T-helper 17 cell (primary cell): ENCODE measurements at regions not wholly inside any gene's neighbourhood (a gene's known extent, or its start where the extent isn't known, plus 50 kb on each side); places are given as distances from the start of the nearest gene placed in this dataset.
"Not testable (repeated sequence)": the region's sequence is repeated elsewhere in the genome, so short reads cannot be mapped to it uniquely, and the experiment has no call there.

ENCODE experiments used
- ATAC-seq: fragments of 150-1000 bp; cut with Tn5 transposase; 2 replicates; pipeline ENCODE4 v1.10.0; 2021; ENCODE audit warnings: mild to moderate bottlenecking, moderate library complexity
- DNase-seq, 3 donors: peaks; one replicate each; pipeline versions ENCODE4 v3.0.0 to v3.0.0-alpha.2; 2020 to 2021
- H3K9me3 ChIP-seq: one replicate; pipeline ENCODE4 v1.7.0; 2013; ENCODE audit warnings: low read length, mild to moderate bottlenecking; ENCODE audit not compliant: control insufficient read depth, poor library complexity, severe bottlenecking
- H3K27ac Mint-ChIP-seq: one replicate; pipeline ENCODE4 v1.8.0; 2022; ENCODE audit warnings: mild to moderate bottlenecking, moderate library complexity, mixed read lengths
- H3K27me3 Mint-ChIP-seq: one replicate; pipeline ENCODE4 v1.8.0; 2022; ENCODE audit warnings: mixed read lengths
- H3K36me3 Mint-ChIP-seq: one replicate; pipeline ENCODE4 v1.8.0; 2022; ENCODE audit warnings: low read depth, mixed read lengths
- H3K4me1 Mint-ChIP-seq: one replicate; pipeline ENCODE4 v1.8.0; 2022; ENCODE audit warnings: mild to moderate bottlenecking, mixed read lengths
- H3K4me3 Mint-ChIP-seq: one replicate; pipeline ENCODE4 v1.8.0; 2022; ENCODE audit warnings: mild to moderate bottlenecking, moderate library complexity, mixed read lengths

DNA sequence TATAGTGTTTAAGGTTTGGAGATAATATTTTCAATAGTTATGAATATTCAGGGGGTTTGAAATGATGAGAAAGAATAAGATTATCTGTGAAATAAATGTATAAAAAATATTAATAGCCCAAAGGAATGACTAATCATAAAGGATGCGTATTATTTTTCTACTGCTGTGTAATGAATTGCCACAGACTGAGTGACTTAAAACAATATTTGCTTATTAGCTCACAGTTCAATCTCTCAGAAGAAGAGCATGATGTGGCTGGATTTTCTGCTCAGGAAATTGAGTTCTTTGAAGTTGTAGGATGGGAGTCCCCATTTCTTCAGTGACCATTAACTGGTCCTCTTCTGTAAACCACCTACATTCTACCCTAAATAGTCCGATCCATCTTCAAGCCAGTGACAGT lies 1680.8 kb upstream of the AGA start:
- ATAC-seq: no peak
- no peak for DNase-seq
- no peaks in the 10 kb centered on the region for H3K9me3 ChIP-seq
- no peaks in the 10 kb centered on the region for H3K4me1 Mint-ChIP-seq
- no peak overlapping the region for H3K27ac Mint-ChIP-seq
- H3K27me3 Mint-ChIP-seq: no peaks in the 10 kb centered on the region
- H3K36me3 Mint-ChIP-seq: no peaks in the 10 kb centered on the region
- H3K4me3 Mint-ChIP-seq: no peak overlapping the region

DNA sequence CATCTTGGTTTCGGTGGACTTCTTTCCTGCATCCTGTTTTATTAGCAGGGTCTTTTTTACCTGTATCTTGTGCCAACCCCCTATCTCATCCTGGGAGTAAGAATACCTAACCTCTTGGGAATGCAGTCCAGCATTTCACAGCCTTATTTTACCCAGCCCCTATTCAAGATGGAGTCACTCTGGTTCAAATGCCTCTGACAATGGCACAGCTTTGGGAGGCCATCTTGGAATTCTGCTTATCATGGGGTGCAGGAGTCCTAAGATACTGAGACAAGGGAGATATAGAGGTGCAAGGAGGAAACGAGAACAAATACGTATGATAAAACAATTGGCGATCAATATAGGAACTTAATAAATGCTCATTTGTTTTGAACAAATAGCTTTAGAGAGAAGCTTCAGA lies 1682.2 kb upstream of the AGA start:
- H3K4me3 Mint-ChIP-seq: no peak overlapping the region
- no peaks in the 10 kb centered on the region for H3K36me3 Mint-ChIP-seq
- no peaks in the 10 kb centered on the region for H3K9me3 ChIP-seq
- H3K4me1 Mint-ChIP-seq: no peaks in the 10 kb centered on the region
- no peak overlapping the region for H3K27ac Mint-ChIP-seq
- H3K27me3 Mint-ChIP-seq: no peaks in the 10 kb centered on the region
- ATAC-seq: no peak
- DNase-seq: no peak

DNA sequence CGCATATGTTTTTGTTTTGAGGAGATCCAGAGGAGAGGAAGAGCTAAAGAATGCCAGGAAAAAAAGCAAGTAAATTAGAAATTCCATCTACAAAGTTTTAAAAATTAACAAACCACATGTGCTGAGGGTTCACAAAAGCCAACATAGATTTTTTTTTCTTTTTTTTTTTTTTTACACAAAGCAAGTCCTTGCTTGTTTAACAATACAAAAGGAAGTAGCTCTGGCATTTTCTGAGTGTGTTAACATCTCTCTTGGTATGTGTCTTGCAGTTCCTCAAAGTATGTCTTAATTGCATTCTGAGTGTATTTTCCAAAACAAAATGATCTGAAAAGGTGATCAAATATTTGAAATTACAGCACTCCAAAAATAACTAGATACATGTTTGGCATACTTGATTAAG lies 1682.7 kb upstream of the AGA start:
- H3K4me1 Mint-ChIP-seq: no peaks in the 10 kb centered on the region
- DNase-seq: no peak

DNA sequence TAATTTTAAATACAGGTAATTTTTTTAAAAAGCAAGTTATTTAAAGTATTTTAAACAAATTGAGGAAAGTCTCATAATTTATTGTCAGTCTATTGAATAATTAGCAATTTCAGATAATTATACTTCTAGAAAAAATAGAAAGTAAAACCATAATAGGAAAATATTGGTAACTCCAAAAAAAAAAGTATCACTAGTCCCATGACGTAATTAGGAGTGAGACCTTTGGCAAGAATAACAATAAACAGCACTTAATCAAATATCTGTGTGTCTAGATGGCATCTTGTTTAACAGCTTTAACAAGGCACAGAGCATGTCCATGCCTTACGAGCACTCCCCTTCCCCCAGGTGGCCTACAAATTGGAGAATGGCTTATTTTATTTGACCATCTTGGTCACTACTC lies 1683.6 kb upstream of the AGA start:
- DNase-seq (no peak), ATAC-seq (no peak)
- Mint-ChIP-seq H3K27ac (no peak overlapping the region), H3K36me3 (no peaks in the 10 kb centered on the region), H3K4me3 (no peak overlapping the region), H3K4me1 (no peaks in the 10 kb centered on the region), H3K27me3 (no peaks in the 10 kb centered on the region)
- no peaks in the 10 kb centered on the region for H3K9me3 ChIP-seq

More for the DNA sequence above, 1682.7 kb upstream of the AGA start:
- Mint-ChIP-seq H3K4me3 (no peak overlapping the region), H3K36me3 (no peaks in the 10 kb centered on the region), H3K27me3 (no peaks in the 10 kb centered on the region), H3K27ac (no peak overlapping the region)
- ATAC-seq: no peak
- no peaks in the 10 kb centered on the region for H3K9me3 ChIP-seq

DNA sequence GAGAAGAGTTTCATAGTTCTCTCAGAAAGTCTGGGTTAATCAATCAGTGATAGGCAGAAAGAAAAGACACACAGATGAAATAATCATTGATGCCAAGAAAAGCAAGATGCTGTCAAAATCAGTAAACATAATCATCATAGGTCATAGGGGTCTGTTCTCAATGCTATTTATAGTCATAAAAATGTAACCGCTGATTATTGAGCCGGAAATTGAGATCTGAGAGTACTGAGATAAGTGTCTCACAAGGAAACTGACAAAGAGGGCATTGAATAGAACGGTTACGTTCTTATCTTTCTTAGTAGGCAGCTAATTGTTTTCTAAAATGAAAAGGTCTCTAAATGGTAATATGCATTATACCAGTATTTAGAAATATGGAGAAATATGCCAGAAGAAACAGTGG lies 1686.1 kb upstream of the AGA start:
- no peaks in the 10 kb centered on the region for H3K27me3 Mint-ChIP-seq
- no peak for ATAC-seq

DNA sequence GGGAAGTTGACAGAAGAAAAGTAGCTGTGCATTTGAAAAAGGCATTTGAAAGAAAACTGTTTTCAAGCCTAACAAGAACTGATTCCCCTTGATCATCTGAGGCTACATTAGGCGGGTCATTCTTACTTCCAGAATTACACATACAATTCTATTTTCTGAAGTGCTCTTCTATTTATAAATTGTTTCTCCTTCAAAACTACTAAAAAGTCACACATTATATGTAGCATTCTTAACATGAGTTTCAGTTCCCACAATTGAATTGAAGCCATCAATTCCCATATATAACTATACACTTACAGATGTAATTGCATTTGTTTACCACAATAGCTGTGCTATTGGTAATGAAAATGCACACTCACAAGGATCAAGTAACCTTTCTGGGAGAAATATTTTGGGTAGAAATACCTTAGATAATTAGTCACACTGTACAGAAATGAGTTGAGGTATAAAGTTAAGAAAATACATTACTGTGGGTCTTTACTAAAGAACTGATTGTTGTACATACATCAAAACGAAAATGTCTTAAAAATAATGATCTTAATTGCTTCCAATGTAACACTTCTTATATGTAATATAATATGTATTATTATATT lies 1688.0 kb upstream of the AGA start:
- ATAC-seq: no peak
- no peak overlapping the region for H3K4me3 Mint-ChIP-seq
- H3K36me3 Mint-ChIP-seq: no peaks in the 10 kb centered on the region
- H3K27me3 Mint-ChIP-seq: no peaks in the 10 kb centered on the region
- DNase-seq: no peak
- H3K4me1 Mint-ChIP-seq: no peaks in the 10 kb centered on the region
- no peak overlapping the region for H3K27ac Mint-ChIP-seq
- H3K9me3 ChIP-seq: no peaks in the 10 kb centered on the region

More for the DNA sequence above, 1686.1 kb upstream of the AGA start:
- no peak overlapping the region for H3K27ac Mint-ChIP-seq
- H3K4me1 Mint-ChIP-seq: no peaks in the 10 kb centered on the region
- no peaks in the 10 kb centered on the region for H3K36me3 Mint-ChIP-seq
- DNase-seq: no peak
- no peaks in the 10 kb centered on the region for H3K9me3 ChIP-seq
- H3K4me3 Mint-ChIP-seq: no peak overlapping the region

DNA sequence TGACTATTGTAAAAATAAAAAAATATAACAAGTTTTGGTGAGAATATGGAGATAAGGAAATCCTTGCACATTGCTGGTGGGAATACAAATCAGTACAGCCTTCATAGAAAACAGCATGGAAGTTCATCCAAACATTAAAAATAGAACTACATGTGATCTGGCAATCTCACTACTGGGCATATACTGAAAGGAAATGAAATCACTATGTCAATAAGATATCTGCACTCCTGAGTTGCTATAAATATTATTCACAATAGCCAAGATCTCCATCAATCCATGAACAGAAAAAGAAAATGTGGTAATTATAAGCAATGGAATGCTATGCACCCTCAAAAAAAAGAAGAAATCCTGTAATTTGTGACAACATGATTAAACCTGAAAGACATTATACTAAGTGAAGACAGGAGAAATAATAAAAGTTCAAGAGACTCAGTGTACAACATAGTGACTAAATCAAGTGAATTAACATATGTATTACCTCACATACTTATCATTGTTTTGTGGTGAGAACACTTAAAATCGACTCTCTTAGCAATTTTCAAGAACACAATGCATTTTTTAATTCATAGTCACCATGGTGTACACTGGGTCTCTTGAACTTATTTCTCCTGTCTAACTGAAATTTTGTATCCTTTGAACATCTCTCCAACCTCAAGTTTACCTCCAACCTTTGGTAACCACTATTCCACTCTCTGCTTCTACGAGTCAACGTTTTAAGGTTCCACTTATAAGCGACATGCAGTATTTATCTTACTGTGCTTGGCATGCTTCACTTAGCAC lies 1703.7 kb upstream of the AGA start:
- DNase-seq (no peak), ATAC-seq (no peak)
- no peaks in the 10 kb centered on the region for H3K27me3 Mint-ChIP-seq
- no peaks in the 10 kb centered on the region for H3K4me1 Mint-ChIP-seq
- H3K27ac Mint-ChIP-seq: no peak overlapping the region
- H3K36me3 Mint-ChIP-seq: no peaks in the 10 kb centered on the region
- no peak overlapping the region for H3K4me3 Mint-ChIP-seq
- H3K9me3 ChIP-seq: no peaks in the 10 kb centered on the region

DNA sequence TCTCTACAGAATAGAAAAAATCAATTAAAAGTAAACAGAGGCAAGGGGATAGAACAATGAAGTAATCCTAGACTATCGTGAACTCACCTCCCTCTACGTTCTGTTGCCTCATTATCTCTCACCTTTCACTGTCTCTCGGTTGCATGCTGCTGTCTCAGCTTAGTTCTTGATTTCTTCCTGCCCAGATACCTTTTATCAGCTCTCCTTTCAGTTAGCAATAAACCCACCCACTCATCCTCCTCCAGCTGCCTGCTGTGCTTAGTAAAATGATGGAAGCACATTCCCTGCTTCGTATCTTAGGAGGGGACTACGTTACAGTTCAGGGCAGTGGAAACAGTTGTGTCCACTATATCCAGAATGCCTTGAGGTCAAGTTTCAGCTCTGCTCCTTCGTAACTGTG lies 1709.5 kb upstream of the AGA start:
- DNase-seq (no peak), ATAC-seq (no peak)
- Mint-ChIP-seq H3K27me3 (no peaks in the 10 kb centered on the region), H3K27ac (no peak overlapping the region), H3K4me1 (no peaks in the 10 kb centered on the region), H3K36me3 (no peaks in the 10 kb centered on the region), H3K4me3 (no peak overlapping the region)
- no peaks in the 10 kb centered on the region for H3K9me3 ChIP-seq

DNA sequence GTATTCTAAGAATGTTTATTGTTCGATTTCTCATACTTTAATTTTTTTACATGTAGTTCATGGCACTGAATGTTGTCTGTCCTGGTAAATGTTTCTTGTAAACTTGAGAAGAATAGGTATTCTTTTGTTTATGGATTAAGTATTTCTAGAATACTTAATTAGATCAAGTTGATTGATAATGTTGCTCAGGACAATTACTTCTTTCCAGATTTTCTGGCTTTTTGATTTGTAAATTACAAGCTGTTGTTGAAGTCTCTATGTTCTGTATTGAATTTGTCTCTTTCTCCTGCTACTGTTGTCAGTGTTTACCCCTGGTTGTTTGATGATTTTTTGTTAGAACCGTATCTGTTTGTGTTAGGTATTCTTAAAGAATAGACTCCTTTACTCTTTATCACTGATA lies 1720.9 kb upstream of the AGA start:
- ATAC-seq: no peak
- Mint-ChIP-seq H3K4me3 (no peak overlapping the region), H3K36me3 (no peaks in the 10 kb centered on the region), H3K27me3 (no peaks in the 10 kb centered on the region), H3K27ac (no peak overlapping the region), H3K4me1 (no peaks in the 10 kb centered on the region)
- peaks cover 5% of the 10 kb centered on the region for H3K9me3 ChIP-seq
- DNase-seq: no peak

DNA sequence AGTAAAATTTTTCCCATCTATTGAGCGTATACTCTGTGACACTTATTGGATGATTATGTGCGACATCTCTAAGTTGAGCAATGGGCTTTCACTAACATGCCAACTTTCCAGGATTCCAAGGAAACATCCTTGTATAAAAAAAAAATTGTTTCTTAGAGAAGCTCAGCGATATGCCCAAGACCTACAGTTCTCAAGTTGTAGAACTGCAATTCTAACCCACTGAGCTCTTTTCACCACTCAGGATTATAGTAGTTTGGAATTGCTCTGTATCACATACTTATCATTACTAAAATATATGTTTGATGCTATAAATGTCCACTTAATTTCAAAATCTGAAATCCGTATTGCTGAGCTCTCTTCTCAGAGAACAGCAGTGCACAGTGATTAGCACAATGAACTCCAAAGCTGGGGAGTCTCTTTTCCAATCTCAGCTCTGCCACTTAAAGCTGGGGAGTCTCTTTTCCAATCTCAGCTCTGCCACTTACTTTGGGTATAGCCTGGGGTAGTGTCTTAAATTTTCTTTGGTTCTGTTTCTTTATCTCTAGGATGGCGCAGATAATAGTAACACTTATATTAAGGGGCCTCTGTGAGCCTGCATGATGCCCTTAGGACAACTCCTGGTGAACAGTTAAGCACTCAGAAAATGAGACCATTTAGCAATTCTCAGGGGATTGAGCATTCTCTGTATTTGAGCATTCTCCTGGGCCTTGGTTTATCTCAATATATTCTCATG lies 1722.2 kb upstream of the AGA start:
- Mint-ChIP-seq H3K27me3 (no peaks in the 10 kb centered on the region), H3K4me3 (no peak overlapping the region), H3K27ac (no peak overlapping the region), H3K36me3 (no peaks in the 10 kb centered on the region), H3K4me1 (no peaks in the 10 kb centered on the region)
- no peak for ATAC-seq
- peaks cover 5% of the 10 kb centered on the region for H3K9me3 ChIP-seq
- DNase-seq: no peak

DNA sequence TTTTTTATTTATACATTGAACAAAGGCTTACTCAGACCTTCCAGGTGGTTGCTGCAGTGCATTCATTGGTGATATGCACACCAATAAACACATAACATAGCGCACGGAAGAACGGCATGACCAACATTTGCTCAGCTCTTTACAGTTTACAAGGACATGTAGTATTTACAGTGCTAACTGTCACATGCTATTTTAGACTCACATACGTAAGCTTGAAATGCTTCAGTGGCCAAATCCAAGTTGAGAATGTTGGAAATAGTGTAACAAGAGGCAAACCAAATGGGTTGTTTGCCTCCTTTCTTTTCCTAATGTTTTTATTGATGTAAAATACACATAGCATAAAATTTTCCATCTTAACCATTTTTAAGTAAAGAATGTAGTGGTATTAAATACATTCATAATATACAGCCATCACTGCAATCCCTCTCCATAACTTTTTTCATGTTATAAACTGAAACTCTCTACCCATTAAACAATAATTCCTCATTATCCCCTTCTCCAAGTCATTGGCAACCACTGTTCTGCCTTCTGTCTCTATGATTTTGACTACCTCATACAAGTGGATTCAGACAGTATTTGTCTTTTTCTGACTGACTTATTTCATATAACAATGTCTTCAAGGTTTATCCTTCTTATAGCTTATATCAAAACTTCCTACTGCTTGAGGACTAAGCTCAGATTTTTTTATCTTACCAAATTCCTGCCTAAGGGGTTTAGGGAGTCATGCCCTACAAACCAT lies 1722.9 kb upstream of the AGA start:
- no peak overlapping the region for H3K4me3 Mint-ChIP-seq
- H3K4me1 Mint-ChIP-seq: no peaks in the 10 kb centered on the region
- ATAC-seq: no peak
- H3K27me3 Mint-ChIP-seq: no peaks in the 10 kb centered on the region
- no peak for DNase-seq
- no peaks in the 10 kb centered on the region for H3K36me3 Mint-ChIP-seq
- peaks cover 5% of the 10 kb centered on the region for H3K9me3 ChIP-seq
- H3K27ac Mint-ChIP-seq: no peak overlapping the region

DNA sequence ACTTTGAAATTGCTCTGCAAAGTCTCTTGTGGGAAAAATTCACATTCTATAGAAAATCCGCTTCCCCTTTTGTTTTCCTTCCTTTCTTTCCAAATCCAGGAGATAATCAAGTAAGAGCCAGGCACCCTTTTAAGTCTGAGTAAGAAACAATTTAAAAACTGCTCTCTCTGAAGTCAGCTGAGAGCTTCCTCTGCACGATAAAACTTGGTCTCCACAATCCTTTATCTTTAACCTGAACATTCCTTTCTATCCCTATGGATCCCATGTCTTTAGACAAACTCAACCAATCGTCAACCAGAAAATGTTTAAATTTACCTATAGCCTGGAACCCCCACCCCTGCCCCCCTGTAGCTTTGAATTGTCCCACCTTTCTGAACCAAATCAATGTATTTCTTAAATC lies 1723.6 kb upstream of the AGA start:
- DNase-seq (no peak), ATAC-seq (no peak)
- Mint-ChIP-seq H3K36me3 (no peaks in the 10 kb centered on the region), H3K27ac (no peak overlapping the region), H3K4me1 (no peaks in the 10 kb centered on the region), H3K4me3 (no peak overlapping the region), H3K27me3 (no peaks in the 10 kb centered on the region)
- H3K9me3 ChIP-seq: peaks cover 5% of the 10 kb centered on the region

DNA sequence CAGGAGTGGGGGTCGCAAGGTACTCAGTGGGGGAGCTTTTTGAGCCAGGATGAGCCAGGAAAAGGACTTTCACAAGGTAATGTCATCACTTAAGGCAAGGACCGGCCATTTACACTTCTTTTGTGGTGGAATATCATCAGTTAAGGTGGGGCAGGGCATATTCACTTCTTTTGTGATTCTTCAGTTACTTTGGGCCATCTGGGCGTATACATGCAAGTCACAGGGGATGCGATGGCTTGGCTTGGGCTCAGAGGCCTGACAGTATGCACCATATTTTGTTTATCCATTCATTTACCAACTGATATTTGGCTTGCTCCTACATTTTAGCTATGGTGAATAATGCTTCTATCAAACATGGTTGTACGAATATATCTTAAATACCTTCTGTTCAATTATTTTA lies 1728.1 kb upstream of the AGA start:
- H3K9me3 ChIP-seq, H3K4me3 Mint-ChIP-seq, H3K4me1 Mint-ChIP-seq, H3K36me3 Mint-ChIP-seq, ATAC-seq, DNase-seq, H3K27me3 Mint-ChIP-seq, H3K27ac Mint-ChIP-seq: not testable (repeated sequence)
